Ovary (tissue), 3 donors: ENCODE measurements at regions not wholly inside any gene's neighbourhood (a gene's known extent, or its start where the extent isn't known, plus 50 kb on each side); places are given as distances from the start of the nearest gene placed in this dataset.

Experiments
- CTCF ChIP-seq, 3 donors: fragments of 450-650 bp in 2 of 3; fragments of 200-600 bp in 1 of 3; IDR thresholded peaks; one replicate each; pipeline versions ENCODE4 v1.5.1 to v1.8.0; 2016 to 2022; ENCODE audit warnings: antibody characterized with exemption in 3 of 3, mild to moderate bottlenecking in 1 of 3
- EP300 ChIP-seq: sonication (generic); formaldehyde crosslinking; IDR thresholded peaks from one replicate; pipeline ENCODE4 v1.6.1; 2017; ENCODE audit warnings: antibody characterized with exemption
- POLR2A ChIP-seq: fragments of 450-650 bp; IDR thresholded peaks from one replicate; pipeline ENCODE4 v1.6.1; 2017; ENCODE audit warnings: antibody characterized with exemption, mild to moderate bottlenecking, moderate library complexity
- donor health status: DM: no; HTN: no; CAD: no.

DNA sequence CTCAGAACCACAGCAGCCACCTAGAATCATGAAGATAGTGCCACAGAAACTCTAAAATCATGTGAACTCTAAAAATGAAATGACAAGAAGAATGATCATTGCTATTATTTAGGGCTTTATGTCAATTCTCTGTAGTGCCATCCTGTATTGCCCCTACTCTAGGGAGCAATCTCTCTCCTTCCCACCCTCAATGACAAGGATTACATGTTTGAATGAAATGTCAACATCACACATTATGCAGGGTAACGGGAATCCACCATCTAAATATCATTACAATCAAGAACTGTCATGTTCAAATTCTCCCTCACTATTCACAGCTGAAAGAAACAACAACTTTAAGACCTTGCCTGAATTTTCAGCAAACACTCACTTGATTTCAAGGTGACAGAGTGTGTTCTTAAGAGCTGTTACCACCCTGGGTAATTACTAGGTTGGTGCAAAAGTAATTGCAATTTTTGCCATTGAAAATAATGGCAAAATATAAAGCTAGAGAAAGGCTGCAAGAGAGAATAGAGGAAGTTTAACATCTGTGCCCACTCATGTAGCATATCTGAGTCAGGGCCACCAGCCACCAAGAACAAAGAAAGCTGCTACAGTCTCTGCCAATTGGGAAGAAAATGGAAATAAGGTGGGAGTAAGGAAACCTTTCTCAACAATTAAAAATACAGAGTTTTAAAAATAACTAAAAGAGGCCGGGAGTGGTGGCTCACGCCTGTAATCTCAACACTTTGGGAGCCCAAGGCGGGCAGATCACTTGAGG, 112.8 kb upstream of the PSMD7 start:
- no peak for TF ChIP-seq CTCF (IDR thresholded peaks at IDR 0.05)
- TF ChIP-seq EP300, result no peak
- TF ChIP-seq POLR2A, result no peak
